ENCODE measurements at regions not wholly inside any gene's neighbourhood (a gene's known extent, or its start where the extent isn't known, plus 50 kb on each side); places are given as distances from the start of the nearest gene placed in this dataset.

GRCh38 chr5:42924226-42924625 is 112.5 kb upstream of the SELENOP start:
- H2BK5ac ChIP-seq (ENCODE audit: low read depth, low read length, poor library complexity, severe bottlenecking) = no peak overlapping the region
- no peak overlapping the region for H4K8ac ChIP-seq (ENCODE audit: low read length)
- no peak overlapping the region for H3K4me3 ChIP-seq (ENCODE audit: insufficient read depth in 1 of 2, low read depth in 1 of 2, low read length in 2 of 2)
- H3K23ac ChIP-seq (ENCODE audit: low read length in 2 of 2) = no peak overlapping the region
- no peak overlapping the region for H2AFZ ChIP-seq (ENCODE audit: low read depth, low read length)
- H3K79me1 ChIP-seq (replicated peaks; ENCODE audit: low read length, poor library complexity, severe bottlenecking) = no peaks in the 10 kb centered on the region
- no peak for DNase-seq
- no peaks in the 10 kb centered on the region for H3K9me3 ChIP-seq (ENCODE audit: control insufficient read depth, low read length)
- H2AK5ac ChIP-seq (ENCODE audit: low read length, severe bottlenecking) = no peak overlapping the region
- no peak overlapping the region for H3K18ac ChIP-seq (ENCODE audit: low read depth in 1 of 2, low read length in 2 of 2)
- H4K91ac ChIP-seq (ENCODE audit: low read length) = no peak overlapping the region
- no peak overlapping the region for H2BK120ac ChIP-seq (ENCODE audit: low read depth, low read length)
- no peak overlapping the region for H3K4me2 ChIP-seq (ENCODE audit: low read length, poor library complexity, severe bottlenecking)
- peaks cover 0 to 4% of the 10 kb centered on the region in 2 experiments for H3K36me3 ChIP-seq (ENCODE audit: control insufficient read depth in 1 of 2, insufficient read depth in 2 of 2, low read depth in 1 of 2, low read length in 2 of 2)
- no peak overlapping the region for H3K14ac ChIP-seq (ENCODE audit: low read length in 2 of 2)
- 97% methylated on average over 37 of the region's 37 CpGs for WGBS
- H2BK15ac ChIP-seq (ENCODE audit: low read depth, poor library complexity, severe bottlenecking) = no peak overlapping the region
- no peak overlapping the region for H3K4ac ChIP-seq (ENCODE audit: low read depth in 1 of 2, low read length in 2 of 2)
- H3K27me3 ChIP-seq (ENCODE audit: control insufficient read depth in 1 of 2, insufficient read depth in 1 of 2, low read length in 2 of 2) = peaks cover 0 to 5% of the 10 kb centered on the region in 2 experiments
- no peaks in the 10 kb centered on the region for H3K4me1 ChIP-seq (ENCODE audit: control insufficient read depth, insufficient read depth, low read depth, low read length)
- H2BK12ac ChIP-seq (ENCODE audit: low read length in 2 of 2) = no peak overlapping the region
- H3K27ac ChIP-seq (ENCODE audit: low read length, poor library complexity, severe bottlenecking) = no peak overlapping the region
- H3K9ac ChIP-seq (ENCODE audit: low read length) = no peak overlapping the region

- Histone ChIP-seq H4K91ac (ENCODE audit: low read length) (no peak overlapping the region), H2AFZ (ENCODE audit: low read depth, low read length) (no peak overlapping the region), H3K4me2 (ENCODE audit: low read length, poor library complexity, severe bottlenecking) (no peak overlapping the region), H2BK5ac (ENCODE audit: low read depth, low read length, poor library complexity, severe bottlenecking) (no peak overlapping the region), H3K9me3 (ENCODE audit: control insufficient read depth, low read length) (no peaks in the 10 kb centered on the region), H3K36me3 (ENCODE audit: control insufficient read depth in 1 of 2, insufficient read depth in 2 of 2, low read depth in 1 of 2, low read length in 2 of 2) (peaks cover 0 to 4% of the 10 kb centered on the region in 2 experiments), H2BK120ac (ENCODE audit: low read depth, low read length) (no peak overlapping the region), H3K4ac (ENCODE audit: low read depth in 1 of 2, low read length in 2 of 2) (no peak overlapping the region), H3K9ac (ENCODE audit: low read length) (no peak overlapping the region), H3K79me1 (replicated peaks; ENCODE audit: low read length, poor library complexity, severe bottlenecking) (no peaks in the 10 kb centered on the region), H2BK15ac (ENCODE audit: low read depth, poor library complexity, severe bottlenecking) (peak overlapping the region; percentile 23), H3K23ac (ENCODE audit: low read length in 2 of 2) (no peak overlapping the region), H3K27me3 (ENCODE audit: control insufficient read depth in 1 of 2, insufficient read depth in 1 of 2, low read length in 2 of 2) (peaks cover 0 to 5% of the 10 kb centered on the region in 2 experiments), H3K14ac (ENCODE audit: low read length in 2 of 2) (no peak overlapping the region), H2AK5ac (ENCODE audit: low read length, severe bottlenecking) (no peak overlapping the region), H3K4me1 (ENCODE audit: control insufficient read depth, insufficient read depth, low read depth, low read length) (no peaks in the 10 kb centered on the region), H3K27ac (ENCODE audit: low read length, poor library complexity, severe bottlenecking) (no peak overlapping the region), H4K8ac (ENCODE audit: low read length) (no peak overlapping the region), H2BK12ac (ENCODE audit: low read length in 2 of 2) (no peak overlapping the region), H3K4me3 (ENCODE audit: insufficient read depth in 1 of 2, low read depth in 1 of 2, low read length in 2 of 2) (no peak overlapping the region), H3K18ac (ENCODE audit: low read depth in 1 of 2, low read length in 2 of 2) (no peak overlapping the region)
- WGBS = 96% methylated on average over 14 of the region's 14 CpGs
- no peak for DNase-seq
These were observed 112.0 kb upstream of the SELENOP start for GRCh38 chr5:42923710-42924109.

- H2AK5ac ChIP-seq (ENCODE audit: low read length, severe bottlenecking) = no peak overlapping the region
- no peak for DNase-seq
- 50% methylated on average over 3 of the region's 3 CpGs for whole genome bisulfite sequencing
- no peak overlapping the region for H2AFZ ChIP-seq (ENCODE audit: low read depth, low read length)
- no peak overlapping the region for H2BK120ac ChIP-seq (ENCODE audit: low read depth, low read length)
- H3K36me3 ChIP-seq (ENCODE audit: control insufficient read depth in 1 of 2, insufficient read depth in 2 of 2, low read depth in 1 of 2, low read length in 2 of 2) = peaks cover 0 to 4% of the 10 kb centered on the region in 2 experiments
- H3K18ac ChIP-seq (ENCODE audit: low read depth in 1 of 2, low read length in 2 of 2) = no peak overlapping the region
- H2BK12ac ChIP-seq (ENCODE audit: low read length in 2 of 2) = no peak overlapping the region
- no peak overlapping the region for H2BK5ac ChIP-seq (ENCODE audit: low read depth, low read length, poor library complexity, severe bottlenecking)
- no peaks in the 10 kb centered on the region for H3K4me1 ChIP-seq (ENCODE audit: control insufficient read depth, insufficient read depth, low read depth, low read length)
- H2BK15ac ChIP-seq (ENCODE audit: low read depth, poor library complexity, severe bottlenecking) = no peak overlapping the region
- H3K9ac ChIP-seq (ENCODE audit: low read length) = no peak overlapping the region
- no peak overlapping the region for H3K4me2 ChIP-seq (ENCODE audit: low read length, poor library complexity, severe bottlenecking)
- no peak overlapping the region for H3K4me3 ChIP-seq (ENCODE audit: insufficient read depth in 1 of 2, low read depth in 1 of 2, low read length in 2 of 2)
- no peak overlapping the region for H4K8ac ChIP-seq (ENCODE audit: low read length)
- no peaks in the 10 kb centered on the region for H3K79me1 ChIP-seq (replicated peaks; ENCODE audit: low read length, poor library complexity, severe bottlenecking)
- no peak overlapping the region for H3K14ac ChIP-seq (ENCODE audit: low read length in 2 of 2)
- no peaks in the 10 kb centered on the region for H3K9me3 ChIP-seq (ENCODE audit: control insufficient read depth, low read length)
- no peak overlapping the region for H3K4ac ChIP-seq (ENCODE audit: low read depth in 1 of 2, low read length in 2 of 2)
- H3K27me3 ChIP-seq (ENCODE audit: control insufficient read depth in 1 of 2, insufficient read depth in 1 of 2, low read length in 2 of 2) = peaks cover 0 to under 1% of the 10 kb centered on the region in 2 experiments
- H3K27ac ChIP-seq (ENCODE audit: low read length, poor library complexity, severe bottlenecking) = no peak overlapping the region
- H3K23ac ChIP-seq (ENCODE audit: low read length in 2 of 2) = no peak overlapping the region
- H4K91ac ChIP-seq (ENCODE audit: low read length) = no peak overlapping the region
These were observed 107.9 kb upstream of the SELENOP start for GRCh38 chr5:42919600-42919999.

- Histone ChIP-seq H3K4me3 (ENCODE audit: insufficient read depth in 1 of 2, low read depth in 1 of 2, low read length in 2 of 2) (no peak overlapping the region), H4K91ac (ENCODE audit: low read length) (no peak overlapping the region), H3K18ac (ENCODE audit: low read depth in 1 of 2, low read length in 2 of 2) (no peak overlapping the region), H3K14ac (ENCODE audit: low read length in 2 of 2) (no peak overlapping the region), H2AK5ac (ENCODE audit: low read length, severe bottlenecking) (no peak overlapping the region), H2BK15ac (ENCODE audit: low read depth, poor library complexity, severe bottlenecking) (no peak overlapping the region), H2BK120ac (ENCODE audit: low read depth, low read length) (no peak overlapping the region), H3K27ac (ENCODE audit: low read length, poor library complexity, severe bottlenecking) (no peak overlapping the region), H2BK12ac (ENCODE audit: low read length in 2 of 2) (no peak overlapping the region), H4K8ac (ENCODE audit: low read length) (no peak overlapping the region), H2BK5ac (ENCODE audit: low read depth, low read length, poor library complexity, severe bottlenecking) (no peak overlapping the region), H3K27me3 (ENCODE audit: control insufficient read depth in 1 of 2, insufficient read depth in 1 of 2, low read length in 2 of 2) (no peaks in the 10 kb centered on the region), H3K4me1 (ENCODE audit: control insufficient read depth, insufficient read depth, low read depth, low read length) (no peaks in the 10 kb centered on the region), H3K23ac (ENCODE audit: low read length in 2 of 2) (no peak overlapping the region), H2AFZ (ENCODE audit: low read depth, low read length) (no peak overlapping the region), H3K36me3 (ENCODE audit: control insufficient read depth in 1 of 2, insufficient read depth in 2 of 2, low read depth in 1 of 2, low read length in 2 of 2) (no peaks in the 10 kb centered on the region), H3K79me1 (replicated peaks; ENCODE audit: low read length, poor library complexity, severe bottlenecking) (no peaks in the 10 kb centered on the region), H3K4ac (ENCODE audit: low read depth in 1 of 2, low read length in 2 of 2) (no peak overlapping the region), H3K4me2 (ENCODE audit: low read length, poor library complexity, severe bottlenecking) (no peak overlapping the region), H3K9me3 (ENCODE audit: control insufficient read depth, low read length) (no peaks in the 10 kb centered on the region), H3K9ac (ENCODE audit: low read length) (no peak overlapping the region)
- no peak for DNase-seq
- WGBS = 94% methylated on average over 23 of the region's 23 CpGs
These were observed 103.7 kb upstream of the SELENOP start for GRCh38 chr5:42915306-42915866.

All from mesenchymal stem cell (in vitro differentiated cells and primary cell).